ENCODE measurements at regions not wholly inside any gene's neighbourhood (a gene's known extent, or its start where the extent isn't known, plus 50 kb on each side); places are given as distances from the start of the nearest gene placed in this dataset.

GRCh38 chr5:82390088-82390487 is 111.9 kb upstream of the RPS23 start:
- DNase-seq = no peak
- no peak overlapping the region for H3K4me2 ChIP-seq (ENCODE audit: insufficient read depth, low read length)
- peaks cover 13% of the 10 kb centered on the region for H3K36me3 ChIP-seq (ENCODE audit: insufficient read depth, low read length)
- no peak overlapping the region for H3K27ac ChIP-seq (ENCODE audit: low read length)
- no peak for TF ChIP-seq CTCF (IDR thresholded peaks at IDR 0.05; ENCODE audit: borderline replicate concordance, extremely low read depth, low read length, poor library complexity, severe bottlenecking)
- TF ChIP-seq EZH2 (IDR thresholded peaks at IDR 0.05; ENCODE audit: borderline replicate concordance, low read depth, low read length, severe bottlenecking) = no peak
- no peaks in the 10 kb centered on the region for H3K27me3 ChIP-seq (ENCODE audit: insufficient read depth, low read length, poor library complexity)
- H2AFZ ChIP-seq (ENCODE audit: low read depth, low read length) = no peak overlapping the region
- H3K9me3 ChIP-seq (ENCODE audit: insufficient read depth, low read length, severe bottlenecking) = no peaks in the 10 kb centered on the region
- H3K79me2 ChIP-seq (ENCODE audit: insufficient read depth, low read length) = no peaks in the 10 kb centered on the region
- no peaks in the 10 kb centered on the region for H3K4me1 ChIP-seq (ENCODE audit: insufficient read depth, low read length)
- ATAC-seq (ENCODE audit: insufficient read depth, low read depth) = no peak
- no peaks in the 10 kb centered on the region for H4K20me1 ChIP-seq (ENCODE audit: insufficient read depth, low read length)
- H3K9ac ChIP-seq (ENCODE audit: low read depth, low read length) = no peak overlapping the region
- H3K4me3 ChIP-seq (ENCODE audit: low read depth in 1 of 2, low read length in 2 of 2) = no peak overlapping the region

- no peak for TF ChIP-seq EZH2 (IDR thresholded peaks at IDR 0.05; ENCODE audit: borderline replicate concordance, low read depth, low read length, severe bottlenecking)
- TF ChIP-seq CTCF (IDR thresholded peaks at IDR 0.05; ENCODE audit: borderline replicate concordance, extremely low read depth, low read length, poor library complexity, severe bottlenecking) = no peak
- H4K20me1 ChIP-seq (ENCODE audit: insufficient read depth, low read length) = no peaks in the 10 kb centered on the region
- no peaks in the 10 kb centered on the region for H3K27me3 ChIP-seq (ENCODE audit: insufficient read depth, low read length, poor library complexity)
- no peaks in the 10 kb centered on the region for H3K9me3 ChIP-seq (ENCODE audit: insufficient read depth, low read length, severe bottlenecking)
- H3K79me2 ChIP-seq (ENCODE audit: insufficient read depth, low read length) = no peaks in the 10 kb centered on the region
- no peak overlapping the region for H3K4me3 ChIP-seq (ENCODE audit: low read depth in 1 of 2, low read length in 2 of 2)
- H3K9ac ChIP-seq (ENCODE audit: low read depth, low read length) = no peak overlapping the region
- H3K27ac ChIP-seq (ENCODE audit: low read length) = no peak overlapping the region
- no peak overlapping the region for H3K4me2 ChIP-seq (ENCODE audit: insufficient read depth, low read length)
- no peaks in the 10 kb centered on the region for H3K4me1 ChIP-seq (ENCODE audit: insufficient read depth, low read length)
- no peak overlapping the region for H2AFZ ChIP-seq (ENCODE audit: low read depth, low read length)
- DNase-seq (no peak), ATAC-seq (ENCODE audit: insufficient read depth, low read depth) (no peak)
- H3K36me3 ChIP-seq (ENCODE audit: insufficient read depth, low read length) = peaks cover 13% of the 10 kb centered on the region
Measured at GRCh38 chr5:82389347-82389746, 111.2 kb upstream of the RPS23 start.

- Histone ChIP-seq H3K4me3 (ENCODE audit: low read depth in 1 of 2, low read length in 2 of 2) (no peak overlapping the region), H3K79me2 (ENCODE audit: insufficient read depth, low read length) (no peaks in the 10 kb centered on the region), H3K9me3 (ENCODE audit: insufficient read depth, low read length, severe bottlenecking) (no peaks in the 10 kb centered on the region), H3K27me3 (ENCODE audit: insufficient read depth, low read length, poor library complexity) (no peaks in the 10 kb centered on the region), H3K9ac (ENCODE audit: low read depth, low read length) (no peak overlapping the region), H3K27ac (ENCODE audit: low read length) (no peak overlapping the region), H3K4me1 (ENCODE audit: insufficient read depth, low read length) (no peaks in the 10 kb centered on the region), H4K20me1 (ENCODE audit: insufficient read depth, low read length) (no peaks in the 10 kb centered on the region), H3K4me2 (ENCODE audit: insufficient read depth, low read length) (no peak overlapping the region), H3K36me3 (ENCODE audit: insufficient read depth, low read length) (peaks cover 15% of the 10 kb centered on the region), H2AFZ (ENCODE audit: low read depth, low read length) (no peak overlapping the region)
- ATAC-seq (ENCODE audit: insufficient read depth, low read depth) = no peak
- DNase-seq = no peak
- no peak for TF ChIP-seq CTCF (IDR thresholded peaks at IDR 0.05; ENCODE audit: borderline replicate concordance, extremely low read depth, low read length, poor library complexity, severe bottlenecking)
- TF ChIP-seq EZH2 (IDR thresholded peaks at IDR 0.05; ENCODE audit: borderline replicate concordance, low read depth, low read length, severe bottlenecking) = no peak
Measured at GRCh38 chr5:82388181-82388580, 110.0 kb upstream of the RPS23 start.

- ATAC-seq (ENCODE audit: insufficient read depth, low read depth) (no peak), DNase-seq (no peak)
- Histone ChIP-seq H3K79me2 (ENCODE audit: insufficient read depth, low read length) (no peaks in the 10 kb centered on the region), H3K27ac (ENCODE audit: low read length) (no peak overlapping the region; the same call in 1 of the 2 replicates), H3K27me3 (ENCODE audit: insufficient read depth, low read length, poor library complexity) (no peaks in the 10 kb centered on the region), H4K20me1 (ENCODE audit: insufficient read depth, low read length) (no peaks in the 10 kb centered on the region), H3K4me3 (ENCODE audit: low read depth in 1 of 2, low read length in 2 of 2) (no peak overlapping the region), H2AFZ (ENCODE audit: low read depth, low read length) (no peak overlapping the region), H3K9me3 (ENCODE audit: insufficient read depth, low read length, severe bottlenecking) (no peaks in the 10 kb centered on the region), H3K36me3 (ENCODE audit: insufficient read depth, low read length) (peaks cover 17% of the 10 kb centered on the region), H3K4me1 (ENCODE audit: insufficient read depth, low read length) (no peaks in the 10 kb centered on the region), H3K9ac (ENCODE audit: low read depth, low read length) (no peak overlapping the region), H3K4me2 (ENCODE audit: insufficient read depth, low read length) (no peak overlapping the region)
- no peak for TF ChIP-seq CTCF (IDR thresholded peaks at IDR 0.05; ENCODE audit: borderline replicate concordance, extremely low read depth, low read length, poor library complexity, severe bottlenecking)
- TF ChIP-seq EZH2 (IDR thresholded peaks at IDR 0.05; ENCODE audit: borderline replicate concordance, low read depth, low read length, severe bottlenecking) = no peak
Measured at GRCh38 chr5:82387819-82388166, 109.6 kb upstream of the RPS23 start.

All from DND-41 (cell line).